ENCODE measurements at regions not wholly inside any gene's neighbourhood (a gene's known extent, or its start where the extent isn't known, plus 50 kb on each side); places are given as distances from the start of the nearest gene placed in this dataset.

GRCh38 chr10:6743291-6743849 lies 163.3 kb upstream of the PRKCQ start:
- no peak overlapping the region for H3K18ac ChIP-seq (ENCODE audit: insufficient read length, low read depth, low read length)
- no peak overlapping the region for H2BK20ac ChIP-seq (ENCODE audit: low read depth, low read length, poor library complexity, severe bottlenecking)
- no peak overlapping the region for H3K56ac ChIP-seq (ENCODE audit: insufficient read length, low read depth, low read length)
- H2BK120ac ChIP-seq (ENCODE audit: low read depth, low read length, poor library complexity, severe bottlenecking): no peak overlapping the region
- peaks cover 2% of the 10 kb centered on the region; the same call in 1 of the 2 replicates for H3K27me3 Mint-ChIP-seq (ENCODE audit: low read depth)
- H3K23me2 ChIP-seq (ENCODE audit: insufficient read length, low read depth, low read length, poor library complexity, severe bottlenecking): no peaks in the 10 kb centered on the region
- no peak overlapping the region for H2BK15ac ChIP-seq (ENCODE audit: low read depth, low read length)
- no peak overlapping the region for H3K14ac ChIP-seq (ENCODE audit: insufficient read depth, low read length)
- H3K79me1 ChIP-seq (ENCODE audit: insufficient read depth, low read depth, low read length, poor library complexity, severe bottlenecking): no peaks in the 10 kb centered on the region
- peaks cover 7% of the 10 kb centered on the region; the same call in 1 of the 2 replicates for H3K4me1 ChIP-seq (ENCODE audit: insufficient read depth, low read length)
- H3K27ac Mint-ChIP-seq: 0 out of 7 replicates have a peak overlapping the region, but pooled peaks of 1 of the 3 experiments have one; percentile 59
- H3K23ac ChIP-seq (ENCODE audit: insufficient read length, low read depth, low read length): no peak overlapping the region
- no peak overlapping the region for H2AFZ ChIP-seq (ENCODE audit: low read length)
- no peaks in the 10 kb centered on the region for H3K27me3 ChIP-seq (ENCODE audit: insufficient read depth, low read length)
- no peak overlapping the region for H2BK12ac ChIP-seq (ENCODE audit: insufficient read length, low read depth, low read length)
- no peaks in the 10 kb centered on the region for H3K9me3 Mint-ChIP-seq
- no peak overlapping the region for H4K5ac ChIP-seq (ENCODE audit: insufficient read length, low read depth, low read length)
- no peak overlapping the region for H3K27ac ChIP-seq (ENCODE audit: insufficient read length, low read depth, low read length)
- no peak overlapping the region for H3K4ac ChIP-seq (ENCODE audit: low read depth, low read length)
- H3K4me1 Mint-ChIP-seq: peaks cover 10% of the 10 kb centered on the region in 2 experiments
- H3K36me3 Mint-ChIP-seq (ENCODE audit: insufficient read depth in 1 of 3, low read depth in 3 of 3): no peaks in the 10 kb centered on the region
- H4K91ac ChIP-seq (ENCODE audit: insufficient read length, low read depth, low read length): no peak overlapping the region
- H3K79me2 ChIP-seq (ENCODE audit: insufficient read depth, low read length): no peaks in the 10 kb centered on the region
- no peak overlapping the region for H3T11ph ChIP-seq (ENCODE audit: low read length)
- no peak overlapping the region for H3K9ac ChIP-seq (ENCODE audit: extremely low read depth, insufficient read length, low read length)
- no CpG with 5 or more reads among the region's 4 CpGs for WGBS (ENCODE audit: extremely low coverage, insufficient read length, low lambda C conversion rate)
- DNase-seq: no peak
- no peaks in the 10 kb centered on the region for H4K20me1 ChIP-seq (ENCODE audit: control insufficient read depth, insufficient read depth, insufficient read length)
- H3K4me3 Mint-ChIP-seq: no peak overlapping the region
- no peaks in the 10 kb centered on the region for H3K9me3 ChIP-seq (ENCODE audit: control insufficient read depth, low read depth, low read length)
- no peak overlapping the region for H2AK5ac ChIP-seq (ENCODE audit: insufficient read length, low read length)
- TF ChIP-seq CTCF (conservative IDR thresholded peaks at IDR 0.05): no peak
- H2BK5ac ChIP-seq (ENCODE audit: insufficient read length, low read length): no peak overlapping the region
- no peak overlapping the region for H4K8ac ChIP-seq (replicated peaks; ENCODE audit: insufficient read length, low read depth, low read length)
- no peak overlapping the region for H3K4me2 ChIP-seq (ENCODE audit: insufficient read depth, insufficient read length, low read length)

Data from H9 (cell line).